ENCODE measurements at regions not wholly inside any gene's neighbourhood (a gene's known extent, or its start where the extent isn't known, plus 50 kb on each side); places are given as distances from the start of the nearest gene placed in this dataset.

GRCh38 chr20:10924644-10925201 is 250.9 kb upstream of the JAG1 start:
- DNase-seq (ENCODE audit: low spot score), result no peak
- ChIA-PET CTCF (ENCODE audit: unreplicated experiment) (no interaction called here), POLR2A (interaction anchor here (0.9 kb wide), 1 partner anchor 15 kb away, joined by 3 read pairs; no protein-coding TSS in a partner anchor)
- Histone ChIP-seq H3K4me1 (ENCODE audit: insufficient read depth, low read length, poor library complexity, severe bottlenecking) (no peaks in the 10 kb centered on the region), H3K27ac (ENCODE audit: low read depth, low read length, poor library complexity, severe bottlenecking) (no peak overlapping the region), H3K4me2 (ENCODE audit: low read length) (no peak overlapping the region), H4K20me1 (ENCODE audit: insufficient read depth, low read length) (no peaks in the 10 kb centered on the region), H3K4me3 (ENCODE audit: low read depth, low read length, poor library complexity, severe bottlenecking) (no peak overlapping the region), H3K79me2 (ENCODE audit: insufficient read depth, low read depth, low read length) (no peaks in the 10 kb centered on the region), H3K36me3 (ENCODE audit: insufficient read depth, low read length) (no peaks in the 10 kb centered on the region), H2AFZ (ENCODE audit: low read length) (no peak overlapping the region), H3K9me3 (ENCODE audit: low read length) (no peaks in the 10 kb centered on the region), H3K9me2 (ENCODE audit: insufficient read depth, low read length) (no peaks in the 10 kb centered on the region)
- no peak for TF ChIP-seq EZH2phosphoT487 (IDR thresholded peaks at IDR 0.05; ENCODE audit: borderline replicate concordance, low read depth, low read length)
- intact Hi-C loops (cut with micrococcal nuclease; ENCODE audit: unreplicated experiment), result no loop called here
- BruUV-seq (replicated peaks), result no TSS peak

- ChIA-PET POLR2A (no interaction called here), CTCF (ENCODE audit: unreplicated experiment) (no interaction called here)
- intact Hi-C loops (cut with micrococcal nuclease; ENCODE audit: unreplicated experiment), result no loop called here
- TF ChIP-seq EZH2phosphoT487 (IDR thresholded peaks at IDR 0.05; ENCODE audit: borderline replicate concordance, low read depth, low read length) (no peak), CTCF (conservative IDR thresholded peaks at IDR 0.05; ENCODE audit: low read length) (no peak)
- Histone ChIP-seq H3K4me1 (ENCODE audit: insufficient read depth, low read length, poor library complexity, severe bottlenecking) (no peaks in the 10 kb centered on the region), H3K9me2 (ENCODE audit: insufficient read depth, low read length) (no peaks in the 10 kb centered on the region), H4K20me1 (ENCODE audit: insufficient read depth, low read length) (no peaks in the 10 kb centered on the region), H3K27ac (ENCODE audit: low read depth, low read length, poor library complexity, severe bottlenecking) (no peak overlapping the region), H3K9me3 (ENCODE audit: low read length) (no peaks in the 10 kb centered on the region), H3K4me2 (ENCODE audit: low read length) (no peak overlapping the region), H3K36me3 (ENCODE audit: insufficient read depth, low read length) (no peaks in the 10 kb centered on the region), H3K79me2 (ENCODE audit: insufficient read depth, low read depth, low read length) (no peaks in the 10 kb centered on the region), H2AFZ (ENCODE audit: low read length) (no peak overlapping the region), H3K4me3 (ENCODE audit: low read depth, low read length, poor library complexity, severe bottlenecking) (no peak overlapping the region)
- DNase-seq (ENCODE audit: low spot score), result no peak
- no TSS peak for BruUV-seq (replicated peaks)
Measured at GRCh38 chr20:10925767-10926166, 252.0 kb upstream of the JAG1 start.

GRCh38 chr20:10927011-10927583 is 253.3 kb upstream of the JAG1 start:
- no peaks in the 10 kb centered on the region for H4K20me1 ChIP-seq (ENCODE audit: insufficient read depth, low read length)
- no peak overlapping the region for H3K4me3 ChIP-seq (ENCODE audit: low read depth, low read length, poor library complexity, severe bottlenecking)
- TF ChIP-seq CTCF (conservative IDR thresholded peaks at IDR 0.05; ENCODE audit: low read length) (no peak), EZH2phosphoT487 (IDR thresholded peaks at IDR 0.05; ENCODE audit: borderline replicate concordance, low read depth, low read length) (no peak)
- POLR2A ChIA-PET, result no interaction called here
- CTCF ChIA-PET (ENCODE audit: unreplicated experiment), result no interaction called here
- H3K4me1 ChIP-seq (ENCODE audit: insufficient read depth, low read length, poor library complexity, severe bottlenecking), result no peaks in the 10 kb centered on the region
- no peak overlapping the region for H3K4me2 ChIP-seq (ENCODE audit: low read length)
- BruUV-seq (replicated peaks), result no TSS peak
- no peaks in the 10 kb centered on the region for H3K36me3 ChIP-seq (ENCODE audit: insufficient read depth, low read length)
- intact Hi-C loops (cut with micrococcal nuclease; ENCODE audit: unreplicated experiment), result no loop called here
- no peaks in the 10 kb centered on the region for H3K9me2 ChIP-seq (ENCODE audit: insufficient read depth, low read length)
- DNase-seq (ENCODE audit: low spot score), result no peak
- H3K9me3 ChIP-seq (ENCODE audit: low read length), result no peaks in the 10 kb centered on the region
- no peak overlapping the region for H2AFZ ChIP-seq (ENCODE audit: low read length)
- no peak overlapping the region for H3K27ac ChIP-seq (ENCODE audit: low read depth, low read length, poor library complexity, severe bottlenecking)
- no peaks in the 10 kb centered on the region for H3K79me2 ChIP-seq (ENCODE audit: insufficient read depth, low read depth, low read length)
